SK-N-SH treated with all-trans-retinoic acid at 6 μM for 48 hours (cell line): ENCODE measurements at regions not wholly inside any gene's neighbourhood (a gene's known extent, or its start where the extent isn't known, plus 50 kb on each side); places are given as distances from the start of the nearest gene placed in this dataset.

ENCODE experiments used
- ATAC-seq: fragments of 200-7000 bp; cut with Tn5 transposase; 3 replicates; pipeline ENCODE4 v1.9.1; 2020; ENCODE audit warnings: mild to moderate bottlenecking, moderate library complexity
- ARNTL ChIP-seq: fragments of 450-650 bp; formaldehyde crosslinking; IDR thresholded peaks from 2 replicates; pipeline ENCODE4 v1.5.0; 2020; ENCODE audit warnings: low read depth, mild to moderate bottlenecking, moderate library complexity, borderline replicate concordance
- BACH2 ChIP-seq: fragments of 250-450 bp; sonication (Bioruptor Pico); IDR thresholded peaks from 2 replicates; pipeline ENCODE4 v1.9.0; 2021; ENCODE audit warnings: mild to moderate bottlenecking, borderline replicate concordance
- CSDC2 ChIP-seq: fragments of 250-450 bp; sonication (Bioruptor Pico); IDR thresholded peaks from 2 replicates; pipeline ENCODE4 v1.5.0; 2020; ENCODE audit warnings: mild to moderate bottlenecking, moderate library complexity
- CSRNP3 ChIP-seq: fragments of 250-450 bp; sonication (Bioruptor Pico); IDR thresholded peaks from 2 replicates; pipeline ENCODE4 v1.5.1; 2021; ENCODE audit warnings: mild to moderate bottlenecking, moderate library complexity
- ESRRG ChIP-seq: fragments of 250-450 bp; sonication (Bioruptor Pico); IDR thresholded peaks from 2 replicates; pipeline ENCODE4 v1.6.1; 2021; ENCODE audit warnings: mild to moderate bottlenecking
- GLIS3 ChIP-seq: fragments of 250-450 bp; sonication (Bioruptor Pico); IDR thresholded peaks from 2 replicates; pipeline ENCODE4 v1.5.0; 2020; ENCODE audit warnings: mild to moderate bottlenecking, moderate library complexity
- ISL1 ChIP-seq: fragments of 250-450 bp; sonication (Bioruptor Pico); IDR thresholded peaks from 2 replicates; pipeline ENCODE4 v2.1.2; 2022; ENCODE audit warnings: mild to moderate bottlenecking, moderate library complexity
- OSR1 ChIP-seq: fragments of 250-450 bp; sonication (Bioruptor Pico); IDR thresholded peaks from 2 replicates; pipeline ENCODE4 v1.8.0; 2022; ENCODE audit warnings: moderate library complexity, mild to moderate bottlenecking, inconsistent platforms
- PATZ1 ChIP-seq: fragments of 250-450 bp; sonication (Bioruptor Pico); IDR thresholded peaks from 2 replicates; pipeline ENCODE4 v1.8.0; 2020; ENCODE audit warnings: mild to moderate bottlenecking, moderate library complexity, borderline replicate concordance
- POU6F1 ChIP-seq: fragments of 250-450 bp; sonication (Bioruptor Pico); IDR thresholded peaks from 2 replicates; pipeline ENCODE4 v1.8.0; 2021; ENCODE audit warnings: low read depth, mild to moderate bottlenecking, moderate library complexity, borderline replicate concordance
- PPARA ChIP-seq: fragments of 250-450 bp; sonication (Bioruptor Pico); IDR thresholded peaks from 2 replicates; pipeline ENCODE4 v1.5.0; 2020; ENCODE audit warnings: mild to moderate bottlenecking, borderline replicate concordance
- SNAI2 ChIP-seq: fragments of 250-450 bp; sonication (Bioruptor Pico); IDR thresholded peaks from 2 replicates; pipeline ENCODE4 v1.5.0; 2020; ENCODE audit warnings: mild to moderate bottlenecking, moderate library complexity
- TCF4 ChIP-seq: fragments of 250-450 bp; sonication (Bioruptor Pico); IDR thresholded peaks from 2 replicates; pipeline ENCODE4 v1.8.0; 2021; ENCODE audit warnings: mild to moderate bottlenecking, moderate library complexity, borderline replicate concordance
- TOX ChIP-seq: fragments of 250-450 bp; sonication (Bioruptor Pico); IDR thresholded peaks from 2 replicates; pipeline ENCODE4 v1.8.0; 2021; ENCODE audit warnings: mild to moderate bottlenecking, moderate library complexity, borderline replicate concordance
- TSHZ2 ChIP-seq: fragments of 250-450 bp; sonication (Bioruptor Pico); IDR thresholded peaks from 2 replicates; pipeline ENCODE4 v1.5.0; 2020; ENCODE audit warnings: mild to moderate bottlenecking, moderate library complexity
- ZFP3 ChIP-seq: fragments of 250-450 bp; sonication (Bioruptor Pico); IDR thresholded peaks from 2 replicates; pipeline ENCODE4 v1.5.0; 2020; ENCODE audit warnings: mild to moderate bottlenecking, moderate library complexity
- ZFP30 ChIP-seq: fragments of 450-650 bp; formaldehyde crosslinking; IDR thresholded peaks from 2 replicates; pipeline ENCODE4 v1.5.0; 2022; ENCODE audit warnings: mild to moderate bottlenecking, moderate library complexity
- ZNF565 ChIP-seq: fragments of 450-650 bp; formaldehyde crosslinking; conservative IDR thresholded peaks from 2 replicates; pipeline ENCODE4 v1.5.0; 2020; ENCODE audit warnings: low read depth, mild to moderate bottlenecking, moderate library complexity
- ZNF70 ChIP-seq: fragments of 450-650 bp; formaldehyde crosslinking; IDR thresholded peaks from 2 replicates; pipeline ENCODE4 v1.5.0; 2020; ENCODE audit warnings: mild to moderate bottlenecking, moderate library complexity
- ZNF8 ChIP-seq: fragments of 450-650 bp; formaldehyde crosslinking; IDR thresholded peaks from 2 replicates; pipeline ENCODE4 v1.5.0; 2020; ENCODE audit warnings: mild to moderate bottlenecking, moderate library complexity

GRCh38 chr7:131955679-131956078 is 399.3 kb upstream of the PODXL start:
- ATAC-seq: no peak
- TF ChIP-seq POU6F1 (no peak), PPARA (CRISPR knock-in tag) (no peak), BACH2 (CRISPR knock-in tag) (no peak), PATZ1 (no peak)

- ATAC-seq: no peak
- TF ChIP-seq CSRNP3 (CRISPR knock-in tag) (no peak), PATZ1 (no peak), ZNF8 (CRISPR knock-in tag) (no peak), TSHZ2 (no peak)
Observed at GRCh38 chr7:131953184-131953583, 396.8 kb upstream of the PODXL start.

- ATAC-seq: no peak
- TF ChIP-seq POU6F1 (no peak), ZNF70 (CRISPR knock-in tag) (no peak), CSDC2 (no peak), TOX (CRISPR knock-in tag) (no peak)
- TF ChIP-seq, all 23 proteins: peak for 0
Observed at GRCh38 chr7:131952365-131952764, 395.9 kb upstream of the PODXL start.

- TF ChIP-seq ZFP30 (CRISPR knock-in tag): no peak
- TF ChIP-seq ZNF565: no peak
- TF ChIP-seq ARNTL (CRISPR knock-in tag): no peak
- TF ChIP-seq OSR1 (CRISPR knock-in tag): no peak
- TF ChIP-seq CSRNP3 (CRISPR knock-in tag): no peak
- no peak for TF ChIP-seq ESRRG (CRISPR knock-in tag)
- no peak for TF ChIP-seq BACH2 (CRISPR knock-in tag)
- no peak for TF ChIP-seq ISL1
- TF ChIP-seq TOX (CRISPR knock-in tag): no peak
- TF ChIP-seq TCF4 (CRISPR knock-in tag): no peak
- TF ChIP-seq ZFP3 (CRISPR knock-in tag): no peak
- no peak for TF ChIP-seq GLIS3
- no peak for TF ChIP-seq SNAI2
- no peak for ATAC-seq
Observed at GRCh38 chr7:131950758-131951157, 394.3 kb upstream of the PODXL start.
